Stimulated activated naive CD8-positive, alpha-beta T cell treated with anti-CD3 and anti-CD28 coated beads, Interleukin-15, amount 100 ng/mL, for 72 hours (primary cell): ENCODE measurements at regions not wholly inside any gene's neighbourhood (a gene's known extent, or its start where the extent isn't known, plus 50 kb on each side); places are given as distances from the start of the nearest gene placed in this dataset.
A peak's percentile ranks its signal among the peaks of the same experiment; 100 is the strongest.
"Not testable (repeated sequence)": the region's sequence is repeated elsewhere in the genome, so short reads cannot be mapped to it uniquely, and the experiment has no call there.

Source experiments
- ATAC-seq: fragments of 150-1000 bp; cut with Tn5 transposase; 2 replicates; pipeline ENCODE4 v1.10.0; 2021; ENCODE audit warnings: mild to moderate bottlenecking, moderate library complexity
- DNase-seq, 2 donors: peaks; one replicate each; pipeline ENCODE4 v3.0.0; 2021 to 2022
- H3K27ac Mint-ChIP-seq, 2 donors: one replicate each; pipeline ENCODE4 v1.8.0; 2022; ENCODE audit warnings: mild to moderate bottlenecking in 2 of 2, mixed read lengths in 2 of 2, moderate library complexity in 2 of 2
- H3K27me3 Mint-ChIP-seq: one replicate; pipeline ENCODE4 v1.8.0; 2022; ENCODE audit warnings: mixed read lengths
- H3K4me1 Mint-ChIP-seq: one replicate; pipeline ENCODE4 v1.8.0; 2022; ENCODE audit warnings: mild to moderate bottlenecking, mixed read lengths
- H3K4me3 Mint-ChIP-seq, 2 donors: one replicate each; pipeline ENCODE4 v1.8.0; 2022; ENCODE audit warnings: mild to moderate bottlenecking in 2 of 2, mixed read lengths in 2 of 2, moderate library complexity in 1 of 2
- H3K9me3 Mint-ChIP-seq, 2 donors: one replicate each; pipeline ENCODE4 v1.8.0; 2022; ENCODE audit warnings: mixed read lengths in 2 of 2

- no peak for ATAC-seq
- no peaks in the 10 kb centered on the region for H3K4me1 Mint-ChIP-seq
- no peak for DNase-seq
- H3K27me3 Mint-ChIP-seq = no peaks in the 10 kb centered on the region
- H3K4me3 Mint-ChIP-seq = no peak overlapping the region
- no peak overlapping the region for H3K27ac Mint-ChIP-seq
- H3K9me3 Mint-ChIP-seq = no peaks in the 10 kb centered on the region
These were observed 979.6 kb upstream of the POU3F4 start for GRCh38 chrX:82528525-82528924.

GRCh38 chrX:82534086-82534597 lies 973.9 kb upstream of the POU3F4 start:
- ATAC-seq = no peak
- Mint-ChIP-seq H3K4me1 (no peaks in the 10 kb centered on the region), H3K9me3 (no peaks in the 10 kb centered on the region), H3K27me3 (no peaks in the 10 kb centered on the region), H3K4me3 (no peak overlapping the region), H3K27ac (no peak overlapping the region)
- no peak for DNase-seq

DNA sequence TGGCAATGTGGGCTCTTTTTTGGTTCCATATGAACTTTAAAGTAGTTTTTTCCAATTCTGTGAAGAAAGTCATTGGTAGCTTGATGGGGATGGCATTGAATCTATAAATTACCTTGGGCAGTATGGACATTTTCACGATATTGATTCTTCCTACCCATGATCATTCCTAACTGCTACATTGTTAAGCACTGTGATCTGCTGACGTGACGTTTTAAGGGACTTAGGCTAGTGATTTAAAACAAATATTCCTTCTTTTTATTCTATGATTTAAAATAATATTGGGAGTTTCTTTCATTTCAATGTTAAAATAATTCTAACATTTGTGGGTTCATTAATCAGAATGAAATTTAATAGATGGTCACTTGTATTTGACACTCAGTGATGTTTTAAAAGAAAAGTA lies 970.9 kb upstream of the POU3F4 start:
- not testable (repeated sequence) for DNase-seq, H3K4me1 Mint-ChIP-seq, H3K4me3 Mint-ChIP-seq, H3K27me3 Mint-ChIP-seq, H3K27ac Mint-ChIP-seq, H3K9me3 Mint-ChIP-seq, ATAC-seq

- DNase-seq (no peak), ATAC-seq (no peak)
- Mint-ChIP-seq H3K27ac (no peak overlapping the region), H3K9me3 (no peaks in the 10 kb centered on the region), H3K4me1 (no peaks in the 10 kb centered on the region), H3K4me3 (no peak overlapping the region), H3K27me3 (no peaks in the 10 kb centered on the region)
These were observed 966.3 kb upstream of the POU3F4 start for GRCh38 chrX:82541822-82542221.

DNA sequence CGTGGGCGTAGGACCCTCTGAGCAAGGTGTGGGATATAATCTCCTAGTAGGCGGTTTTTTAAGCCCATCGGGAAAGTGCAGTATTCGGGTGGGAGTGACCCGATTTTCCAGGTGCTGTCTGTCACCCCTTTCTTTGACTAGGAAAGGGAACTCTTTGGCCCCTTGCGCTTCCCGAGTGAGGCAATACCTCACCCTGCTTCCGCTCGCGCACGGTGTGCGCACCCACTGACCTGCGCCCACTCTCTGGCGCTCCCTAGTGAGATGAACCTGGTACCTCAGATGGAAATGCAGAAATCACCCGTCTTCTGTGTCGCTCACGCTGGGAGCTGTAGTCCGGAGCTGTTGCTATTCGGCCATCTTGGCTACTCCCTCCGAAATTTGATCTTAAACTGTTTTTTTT lies 955.9 kb upstream of the POU3F4 start:
- H3K4me1 Mint-ChIP-seq, DNase-seq, ATAC-seq, H3K27ac Mint-ChIP-seq, H3K4me3 Mint-ChIP-seq, H3K27me3 Mint-ChIP-seq, H3K9me3 Mint-ChIP-seq: not testable (repeated sequence)

DNA sequence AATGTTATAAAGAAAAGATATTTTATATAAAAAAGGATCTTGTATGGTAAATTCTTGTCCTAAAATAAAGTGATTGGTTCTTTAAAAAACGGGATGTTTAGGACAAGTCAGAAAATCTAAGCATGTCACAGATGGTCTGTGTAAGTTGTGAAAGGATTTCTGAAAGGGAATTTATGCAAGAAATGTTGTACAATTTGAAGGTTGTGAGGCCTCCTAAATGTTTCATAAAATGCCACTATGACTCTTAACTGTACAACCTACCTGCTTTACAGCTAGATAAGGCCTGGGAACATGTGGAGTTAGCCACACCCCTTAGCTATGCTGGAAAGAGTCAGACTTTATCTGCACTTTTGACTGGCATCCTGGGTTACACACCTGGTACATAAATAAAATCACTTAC lies 951.5 kb upstream of the POU3F4 start:
- Mint-ChIP-seq H3K9me3 (no peaks in the 10 kb centered on the region), H3K4me1 (no peaks in the 10 kb centered on the region)

GRCh38 chrX:82585868-82586267 lies 922.2 kb upstream of the POU3F4 start:
- DNase-seq (no peak), ATAC-seq (no peak)
- Mint-ChIP-seq H3K9me3 (no peaks in the 10 kb centered on the region), H3K27ac (no peak overlapping the region), H3K27me3 (no peaks in the 10 kb centered on the region), H3K4me1 (no peaks in the 10 kb centered on the region), H3K4me3 (no peak overlapping the region)

More for the DNA sequence above, 951.5 kb upstream of the POU3F4 start:
- H3K4me3 Mint-ChIP-seq = no peak overlapping the region
- ATAC-seq = no peak
- no peaks in the 10 kb centered on the region for H3K27me3 Mint-ChIP-seq
- no peak overlapping the region for H3K27ac Mint-ChIP-seq
- no peak for DNase-seq

- DNase-seq (no peak), ATAC-seq (no peak)
- no peak overlapping the region for H3K4me3 Mint-ChIP-seq
- H3K9me3 Mint-ChIP-seq = no peaks in the 10 kb centered on the region
- no peaks in the 10 kb centered on the region for H3K27me3 Mint-ChIP-seq
- no peaks in the 10 kb centered on the region for H3K4me1 Mint-ChIP-seq
- no peak overlapping the region for H3K27ac Mint-ChIP-seq
These were observed 918.7 kb upstream of the POU3F4 start for GRCh38 chrX:82589410-82589809.

GRCh38 chrX:82591421-82591820 lies 916.7 kb upstream of the POU3F4 start:
- DNase-seq = no peak
- H3K4me3 Mint-ChIP-seq = no peak overlapping the region
- H3K27ac Mint-ChIP-seq = no peak overlapping the region
- no peaks in the 10 kb centered on the region for H3K27me3 Mint-ChIP-seq
- H3K4me1 Mint-ChIP-seq = no peaks in the 10 kb centered on the region
- ATAC-seq = no peak
- H3K9me3 Mint-ChIP-seq = no peaks in the 10 kb centered on the region

GRCh38 chrX:82626978-82627377 lies 881.1 kb upstream of the POU3F4 start:
- Mint-ChIP-seq H3K9me3 (peaks cover 0 to 5% of the 10 kb centered on the region in 2 donors), H3K27me3 (no peaks in the 10 kb centered on the region), H3K27ac (no peak overlapping the region), H3K4me3 (no peak overlapping the region), H3K4me1 (no peaks in the 10 kb centered on the region)
- DNase-seq (no peak), ATAC-seq (no peak)

DNA sequence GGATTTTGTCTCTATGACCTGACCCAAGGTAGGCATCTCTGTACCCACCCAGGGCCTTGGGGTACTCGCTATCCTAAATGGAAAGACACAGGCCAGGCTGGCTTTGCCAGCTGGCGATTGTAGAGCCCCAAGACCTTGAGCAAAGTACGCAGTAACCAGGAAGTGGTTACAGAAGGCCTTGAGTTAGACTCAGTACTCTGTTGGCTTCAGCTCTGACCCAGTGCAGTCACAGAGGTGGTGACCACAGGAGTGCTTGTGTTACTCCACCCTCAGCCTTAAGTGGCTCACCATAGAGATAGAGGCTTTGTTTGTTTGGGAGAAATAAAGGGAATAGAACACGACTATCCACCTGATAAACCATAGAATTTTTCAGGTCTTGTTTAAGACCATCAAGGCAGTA lies 880.5 kb upstream of the POU3F4 start:
- peaks cover 0 to 5% of the 10 kb centered on the region in 2 donors for H3K9me3 Mint-ChIP-seq
- H3K27me3 Mint-ChIP-seq = no peaks in the 10 kb centered on the region
- ATAC-seq = no peak

DNA sequence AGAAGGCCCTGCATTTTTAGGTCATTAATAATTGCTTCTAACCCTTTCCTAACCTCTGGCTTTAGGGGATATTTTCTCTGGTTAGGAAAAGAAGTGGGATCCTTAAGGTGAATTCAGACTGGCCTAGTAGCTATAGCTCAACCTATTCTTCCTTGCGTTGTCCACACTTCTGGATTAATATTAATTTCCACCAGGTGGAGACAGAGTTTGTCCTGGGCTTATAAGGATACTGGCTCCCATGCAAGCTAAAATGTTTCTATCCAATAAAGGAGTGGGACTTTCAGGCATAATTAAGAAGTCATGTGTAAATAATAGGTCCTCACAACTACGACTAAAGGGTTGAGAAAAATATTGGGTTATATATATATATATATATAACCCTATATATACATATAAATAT lies 860.0 kb upstream of the POU3F4 start:
- H3K4me3 Mint-ChIP-seq = no peak overlapping the region
- DNase-seq = no peak
- no peak overlapping the region for H3K27ac Mint-ChIP-seq
- H3K9me3 Mint-ChIP-seq = peaks cover 0 to 7% of the 10 kb centered on the region in 2 donors
- H3K4me1 Mint-ChIP-seq = no peaks in the 10 kb centered on the region
- no peak for ATAC-seq
- H3K27me3 Mint-ChIP-seq = no peaks in the 10 kb centered on the region

More for the DNA sequence above, 880.5 kb upstream of the POU3F4 start:
- Mint-ChIP-seq H3K4me3 (no peak overlapping the region), H3K27ac (no peak overlapping the region), H3K4me1 (no peaks in the 10 kb centered on the region)
- no peak for DNase-seq

- ATAC-seq (no peak), DNase-seq (no peak)
- Mint-ChIP-seq H3K9me3 (peaks cover 0 to 7% of the 10 kb centered on the region in 2 donors), H3K4me1 (no peaks in the 10 kb centered on the region), H3K27me3 (no peaks in the 10 kb centered on the region), H3K4me3 (no peak overlapping the region), H3K27ac (peak overlapping the region in 1 of 2 donors; percentile 48)
These were observed 858.4 kb upstream of the POU3F4 start for GRCh38 chrX:82649645-82650044.

GRCh38 chrX:82658492-82658891 lies 849.6 kb upstream of the POU3F4 start:
- Mint-ChIP-seq H3K4me3 (no peak overlapping the region), H3K27me3 (no peaks in the 10 kb centered on the region), H3K9me3 (no peaks in the 10 kb centered on the region), H3K4me1 (no peaks in the 10 kb centered on the region), H3K27ac (no peak overlapping the region)
- no peak for DNase-seq
- no peak for ATAC-seq

GRCh38 chrX:82666355-82666754 lies 841.7 kb upstream of the POU3F4 start:
- Mint-ChIP-seq H3K9me3 (no peaks in the 10 kb centered on the region), H3K4me3 (no peak overlapping the region), H3K27ac (no peak overlapping the region), H3K4me1 (no peaks in the 10 kb centered on the region), H3K27me3 (no peaks in the 10 kb centered on the region)
- DNase-seq (no peak), ATAC-seq (no peak)

DNA sequence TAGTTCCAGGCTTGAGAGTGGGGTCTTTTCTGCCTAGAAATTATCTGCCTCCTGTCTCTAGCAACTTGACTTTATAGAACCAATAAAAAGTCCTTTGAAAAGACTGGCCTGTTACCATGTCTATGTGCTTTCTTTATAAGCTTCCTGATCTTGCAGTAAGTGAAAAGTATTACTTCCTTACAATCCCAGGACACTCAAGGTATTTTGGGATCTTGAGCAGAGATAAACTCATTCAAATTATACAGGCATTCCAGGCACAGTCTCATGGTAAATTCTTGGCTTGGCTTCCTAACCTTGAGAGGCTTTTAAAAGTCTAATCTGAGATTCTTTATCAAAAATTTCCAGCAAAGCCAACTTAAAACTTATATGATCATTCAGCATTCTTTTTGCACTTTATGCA lies 833.0 kb upstream of the POU3F4 start:
- no peak for DNase-seq
- Mint-ChIP-seq H3K4me3 (no peak overlapping the region), H3K4me1 (no peaks in the 10 kb centered on the region), H3K27me3 (no peaks in the 10 kb centered on the region), H3K27ac (no peak overlapping the region), H3K9me3 (no peaks in the 10 kb centered on the region)
- ATAC-seq = no peak

- Mint-ChIP-seq H3K27ac (no peak overlapping the region), H3K4me3 (no peak overlapping the region), H3K4me1 (no peaks in the 10 kb centered on the region), H3K27me3 (no peaks in the 10 kb centered on the region), H3K9me3 (no peaks in the 10 kb centered on the region)
- DNase-seq (no peak), ATAC-seq (no peak)
These were observed 831.7 kb upstream of the POU3F4 start for GRCh38 chrX:82676386-82676785.
